Esophagus muscularis mucosa (tissue), 4 donors: ENCODE measurements at regions not wholly inside any gene's neighbourhood (a gene's known extent, or its start where the extent isn't known, plus 50 kb on each side); places are given as distances from the start of the nearest gene placed in this dataset.

Experiments used
- EP300 ChIP-seq: sonication (generic); formaldehyde crosslinking; IDR thresholded peaks from one replicate; pipeline ENCODE4 v1.6.1; 2017; ENCODE audit warnings: antibody characterized with exemption
- POLR2A ChIP-seq: fragments of 450-650 bp; IDR thresholded peaks from one replicate; pipeline ENCODE4 v1.6.1; 2017; ENCODE audit warnings: antibody characterized with exemption, moderate library complexity, mild to moderate bottlenecking, low read depth
- TF ChIP-seq, protein P1 (sequence below), 3 experiments: fragments of 200-600 bp in 2 of 3; fragments of 450-650 bp in 1 of 3; sonication (generic) in 2 of 3; IDR thresholded peaks; one replicate each; pipeline ENCODE4 v1.5.1; 2017 to 2019; ENCODE audit warnings: antibody characterized with exemption in 3 of 3, mild to moderate bottlenecking in 2 of 3, moderate library complexity in 1 of 3

- TF ChIP-seq EP300 = no peak
- TF ChIP-seq POLR2A = no peak
- TF ChIP-seq, protein P1, sequence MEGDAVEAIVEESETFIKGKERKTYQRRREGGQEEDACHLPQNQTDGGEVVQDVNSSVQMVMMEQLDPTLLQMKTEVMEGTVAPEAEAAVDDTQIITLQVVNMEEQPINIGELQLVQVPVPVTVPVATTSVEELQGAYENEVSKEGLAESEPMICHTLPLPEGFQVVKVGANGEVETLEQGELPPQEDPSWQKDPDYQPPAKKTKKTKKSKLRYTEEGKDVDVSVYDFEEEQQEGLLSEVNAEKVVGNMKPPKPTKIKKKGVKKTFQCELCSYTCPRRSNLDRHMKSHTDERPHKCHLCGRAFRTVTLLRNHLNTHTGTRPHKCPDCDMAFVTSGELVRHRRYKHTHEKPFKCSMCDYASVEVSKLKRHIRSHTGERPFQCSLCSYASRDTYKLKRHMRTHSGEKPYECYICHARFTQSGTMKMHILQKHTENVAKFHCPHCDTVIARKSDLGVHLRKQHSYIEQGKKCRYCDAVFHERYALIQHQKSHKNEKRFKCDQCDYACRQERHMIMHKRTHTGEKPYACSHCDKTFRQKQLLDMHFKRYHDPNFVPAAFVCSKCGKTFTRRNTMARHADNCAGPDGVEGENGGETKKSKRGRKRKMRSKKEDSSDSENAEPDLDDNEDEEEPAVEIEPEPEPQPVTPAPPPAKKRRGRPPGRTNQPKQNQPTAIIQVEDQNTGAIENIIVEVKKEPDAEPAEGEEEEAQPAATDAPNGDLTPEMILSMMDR (IDR thresholded peaks at IDR 0.05) = no peak
These were observed 92.3 kb upstream of the SEPTIN5 start for GRCh38 chr22:19622061-19622441.
